Tibial nerve (tissue), 4 donors: ENCODE measurements at regions not wholly inside any gene's neighbourhood (a gene's known extent, or its start where the extent isn't known, plus 50 kb on each side); places are given as distances from the start of the nearest gene placed in this dataset.

Experiments used
- DNase-seq, 2 donors: peaks; one replicate each; pipeline ENCODE4 v3.0.0-alpha.2; 2019; ENCODE audit warnings: low spot score in 2 of 2
- H3K27ac ChIP-seq, 4 donors: fragments of 200-600 bp; sonication (generic) in 3 of 4; one replicate each; pipeline ENCODE4 v1.5.1; 2017 to 2019; ENCODE audit warnings: mild to moderate bottlenecking in 1 of 4
- H3K27me3 ChIP-seq, 2 donors: fragments of 200-600 bp; sonication (generic) in 1 of 2; one replicate each; pipeline versions ENCODE4 v1.5.1 to v1.6.0; 2017 to 2019
- H3K36me3 ChIP-seq, 3 donors: fragments of 200-600 bp; sonication (generic); one replicate each; pipeline ENCODE4 v1.5.1; 2018 to 2019
- H3K4me1 ChIP-seq, 4 donors: fragments of 200-600 bp; sonication (generic) in 3 of 4; one replicate each; pipeline ENCODE4 v1.5.1; 2017 to 2019
- H3K4me3 ChIP-seq, 4 donors: fragments of 200-600 bp; sonication (generic) in 3 of 4; one replicate each; pipeline ENCODE4 v1.5.1; 2017 to 2019; ENCODE audit warnings: mild to moderate bottlenecking in 1 of 4, moderate library complexity in 1 of 4
- H3K9me3 ChIP-seq, 4 donors: fragments of 200-600 bp; sonication (generic) in 3 of 4; one replicate each; pipeline ENCODE4 v1.5.1; 2017 to 2019
- EP300 ChIP-seq, 2 donors: sonication (generic); formaldehyde crosslinking; IDR thresholded peaks; one replicate each; pipeline ENCODE4 v1.6.1; 2017; ENCODE audit warnings: antibody characterized with exemption in 2 of 2, mild to moderate bottlenecking in 1 of 2
- POLR2A ChIP-seq, 2 donors: fragments of 450-650 bp; IDR thresholded peaks; one replicate each; pipeline ENCODE4 v1.6.1; 2017; ENCODE audit warnings: antibody characterized with exemption in 2 of 2, mild to moderate bottlenecking in 2 of 2, moderate library complexity in 2 of 2
- WGBS, 2 donors: methylation state at CpG; one replicate each; pipeline ENCODE4 v1.1.5; 2018; 5-methylcytosine and 5-hydroxymethylcytosine counted together
- TF ChIP-seq, protein P1 (sequence below), 5 experiments: fragments of 200-600 bp in 3 of 5; fragments of 450-650 bp in 2 of 5; sonication (generic) in 3 of 5; IDR thresholded peaks; one replicate each; pipeline ENCODE4 v1.5.1; 2016 to 2019; ENCODE audit warnings: antibody characterized with exemption in 5 of 5, mild to moderate bottlenecking in 3 of 5, moderate library complexity in 2 of 5

- H3K4me1 ChIP-seq, result peaks cover 0 to 19% (median 3%) of the 10 kb centered on the region in 4 donors
- no peak overlapping the region for H3K27ac ChIP-seq
- DNase-seq, result no peak
- H3K27me3 ChIP-seq, result no peaks in the 10 kb centered on the region
- WGBS, 2 donors, result 92 to 95% methylated on average over 14 of the region's 14 CpGs
- H3K36me3 ChIP-seq, result no peaks in the 10 kb centered on the region
- TF ChIP-seq, protein P1, sequence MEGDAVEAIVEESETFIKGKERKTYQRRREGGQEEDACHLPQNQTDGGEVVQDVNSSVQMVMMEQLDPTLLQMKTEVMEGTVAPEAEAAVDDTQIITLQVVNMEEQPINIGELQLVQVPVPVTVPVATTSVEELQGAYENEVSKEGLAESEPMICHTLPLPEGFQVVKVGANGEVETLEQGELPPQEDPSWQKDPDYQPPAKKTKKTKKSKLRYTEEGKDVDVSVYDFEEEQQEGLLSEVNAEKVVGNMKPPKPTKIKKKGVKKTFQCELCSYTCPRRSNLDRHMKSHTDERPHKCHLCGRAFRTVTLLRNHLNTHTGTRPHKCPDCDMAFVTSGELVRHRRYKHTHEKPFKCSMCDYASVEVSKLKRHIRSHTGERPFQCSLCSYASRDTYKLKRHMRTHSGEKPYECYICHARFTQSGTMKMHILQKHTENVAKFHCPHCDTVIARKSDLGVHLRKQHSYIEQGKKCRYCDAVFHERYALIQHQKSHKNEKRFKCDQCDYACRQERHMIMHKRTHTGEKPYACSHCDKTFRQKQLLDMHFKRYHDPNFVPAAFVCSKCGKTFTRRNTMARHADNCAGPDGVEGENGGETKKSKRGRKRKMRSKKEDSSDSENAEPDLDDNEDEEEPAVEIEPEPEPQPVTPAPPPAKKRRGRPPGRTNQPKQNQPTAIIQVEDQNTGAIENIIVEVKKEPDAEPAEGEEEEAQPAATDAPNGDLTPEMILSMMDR (IDR thresholded peaks at IDR 0.05), result no peak
- no peak for TF ChIP-seq EP300 (IDR thresholded peaks at IDR 0.05)
- no peak for TF ChIP-seq POLR2A (IDR thresholded peaks at IDR 0.05)
- no peak overlapping the region for H3K4me3 ChIP-seq
- no peaks in the 10 kb centered on the region for H3K9me3 ChIP-seq
Observed at GRCh38 chr4:180668732-180669131, 1574.5 kb upstream of the TENM3 start.

DNA sequence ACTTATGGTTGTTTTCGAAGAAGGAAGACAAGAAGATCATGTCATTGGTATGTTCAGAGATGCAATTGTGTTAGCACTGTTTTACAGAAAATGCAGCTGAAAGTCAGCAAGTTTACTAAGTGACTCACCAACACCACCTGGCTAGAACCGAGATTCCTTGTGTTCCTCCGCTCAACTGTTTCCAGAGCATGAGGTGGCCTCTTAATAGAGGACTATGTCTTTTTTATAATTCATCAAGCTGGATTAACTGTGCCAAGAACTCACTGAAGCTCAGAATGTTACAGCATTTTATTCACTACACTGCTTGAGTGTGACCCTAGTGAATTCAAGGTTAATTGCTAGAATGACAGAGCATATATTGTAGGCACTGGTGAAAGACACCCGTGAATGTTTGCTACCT is 1573.5 kb upstream of the TENM3 start:
- no peak for TF ChIP-seq EP300 (IDR thresholded peaks at IDR 0.05)
- TF ChIP-seq POLR2A (IDR thresholded peaks at IDR 0.05), result no peak
- TF ChIP-seq, protein P1 (IDR thresholded peaks at IDR 0.05), result no peak
- H3K9me3 ChIP-seq, result no peaks in the 10 kb centered on the region
- DNase-seq, result no peak

DNA sequence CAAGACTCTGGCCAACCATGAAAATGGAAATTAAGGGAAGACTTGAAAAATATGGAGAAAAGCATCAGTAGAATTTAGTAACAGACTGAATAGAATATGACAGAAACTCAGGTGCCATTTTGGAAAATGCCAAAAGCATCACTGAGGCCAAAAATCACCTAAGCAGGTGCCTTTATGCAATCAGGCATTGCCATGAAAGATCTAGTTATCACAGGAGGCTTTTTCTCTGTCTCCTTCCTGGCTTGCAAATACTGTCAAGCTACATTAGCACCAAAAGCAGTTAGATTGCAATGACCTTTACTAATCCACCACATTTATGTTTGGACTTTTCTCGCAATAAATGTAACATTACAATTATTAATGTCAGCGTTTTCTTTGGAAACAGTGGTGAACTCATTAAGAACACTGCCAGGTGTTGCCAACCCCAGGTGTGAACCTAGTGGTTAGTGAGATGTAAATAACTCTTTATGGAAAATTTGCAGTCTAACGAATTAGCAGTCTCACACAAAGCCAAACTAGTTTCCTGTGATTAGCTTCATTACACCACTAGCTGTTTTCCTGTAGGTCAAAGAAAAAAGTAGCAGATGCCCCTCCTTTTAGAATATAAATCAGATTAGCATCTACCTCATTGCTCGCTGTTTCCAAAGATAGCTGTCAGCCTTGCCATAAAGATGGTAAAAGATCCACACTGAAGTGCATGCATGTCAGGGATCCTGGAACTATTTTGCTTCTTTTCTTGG is 1568.4 kb upstream of the TENM3 start:
- TF ChIP-seq EP300 (IDR thresholded peaks at IDR 0.05) (no peak), POLR2A (IDR thresholded peaks at IDR 0.05) (no peak)
- TF ChIP-seq, protein P1 (IDR thresholded peaks at IDR 0.05), result no peak
- Histone ChIP-seq H3K9me3 (no peaks in the 10 kb centered on the region), H3K4me1 (no peaks in the 10 kb centered on the region), H3K27me3 (no peaks in the 10 kb centered on the region), H3K27ac (no peak overlapping the region), H3K36me3 (no peaks in the 10 kb centered on the region), H3K4me3 (no peak overlapping the region)
- 68 to 84% methylated on average over 4 of the region's 4 CpGs for WGBS, 2 donors
- DNase-seq, result no peak

More for the DNA sequence above, 1573.5 kb upstream of the TENM3 start:
- no peaks in the 10 kb centered on the region for H3K36me3 ChIP-seq
- no peak overlapping the region for H3K4me3 ChIP-seq
- H3K27me3 ChIP-seq, result no peaks in the 10 kb centered on the region
- H3K27ac ChIP-seq, result no peak overlapping the region
- 69 to 72% methylated on average over 4 of the region's 4 CpGs for WGBS, 2 donors
- H3K4me1 ChIP-seq, result peaks cover 0 to 10% (median 0%) of the 10 kb centered on the region in 4 donors

- WGBS, 2 donors, result 53 to 64% methylated on average over 1 of the region's 1 CpG
- no peak overlapping the region for H3K4me3 ChIP-seq
Observed at GRCh38 chr4:180675359-180675650, 1567.9 kb upstream of the TENM3 start.

GRCh38 chr4:180680305-180680704 is 1562.9 kb upstream of the TENM3 start:
- Histone ChIP-seq H3K9me3 (no peaks in the 10 kb centered on the region), H3K36me3 (no peaks in the 10 kb centered on the region), H3K27ac (no peak overlapping the region), H3K27me3 (no peaks in the 10 kb centered on the region), H3K4me1 (no peaks in the 10 kb centered on the region), H3K4me3 (no peak overlapping the region)
- TF ChIP-seq, protein P1 (IDR thresholded peaks at IDR 0.05), result no peak
- TF ChIP-seq EP300 (IDR thresholded peaks at IDR 0.05), result no peak
- TF ChIP-seq POLR2A (IDR thresholded peaks at IDR 0.05), result no peak
- DNase-seq, result no peak
- WGBS, 2 donors, result 62 to 69% methylated on average over 2 of the region's 2 CpGs

More at GRCh38 chr4:180675359-180675650, 1567.9 kb upstream of the TENM3 start:
- Histone ChIP-seq H3K27me3 (no peaks in the 10 kb centered on the region), H3K9me3 (no peaks in the 10 kb centered on the region), H3K36me3 (no peaks in the 10 kb centered on the region), H3K27ac (no peak overlapping the region), H3K4me1 (no peaks in the 10 kb centered on the region)
- no peak for DNase-seq
- TF ChIP-seq, protein P1 (IDR thresholded peaks at IDR 0.05), result no peak
- TF ChIP-seq EP300 (IDR thresholded peaks at IDR 0.05) (no peak), POLR2A (IDR thresholded peaks at IDR 0.05) (no peak)
